ENCODE measurements at regions not wholly inside any gene's neighbourhood (a gene's known extent, or its start where the extent isn't known, plus 50 kb on each side); places are given as distances from the start of the nearest gene placed in this dataset.

GRCh38 chr6:167559675-167560479 is 235.0 kb downstream of the TTLL2 start (continued):
- TF ChIP-seq ZBTB20 (CRISPR knock-in tag; IDR thresholded peaks at IDR 0.05; ENCODE audit: borderline replicate concordance, low read depth) (no peak; the same call in 1 of the 2 replicates), ZNF709 (CRISPR knock-in tag; IDR thresholded peaks at IDR 0.05) (no peak), MEIS2 (CRISPR knock-in tag; IDR thresholded peaks at IDR 0.05) (0 out of 2 replicates have a peak, but pooled peaks have one; percentile 19), ZNF296 (CRISPR knock-in tag; conservative IDR thresholded peaks at IDR 0.05) (no peak), ZSCAN21 (CRISPR knock-in tag; IDR thresholded peaks at IDR 0.05; ENCODE audit: borderline replicate concordance) (no peak), ZFP37 (CRISPR knock-in tag; IDR thresholded peaks at IDR 0.05; ENCODE audit: borderline replicate concordance) (no peak), NR0B2 (CRISPR knock-in tag; IDR thresholded peaks at IDR 0.05) (0 out of 2 replicates have a peak, but pooled peaks have one; percentile 38), ZNF343 (CRISPR knock-in tag; IDR thresholded peaks at IDR 0.05) (peak; percentile 63; the same call in 1 of the 2 replicates), ZNF430 (CRISPR knock-in tag; IDR thresholded peaks at IDR 0.05) (0 out of 2 replicates have a peak, but pooled peaks have one; percentile 41), ZNF737 (CRISPR knock-in tag; IDR thresholded peaks at IDR 0.05; ENCODE audit: borderline replicate concordance) (no peak), ZNF557 (CRISPR knock-in tag; IDR thresholded peaks at IDR 0.05) (no peak), TFDP1 (CRISPR knock-in tag; IDR thresholded peaks at IDR 0.05; ENCODE audit: borderline replicate concordance) (0 out of 2 replicates have a peak, but pooled peaks have one; percentile 59), ZNF232 (CRISPR knock-in tag; IDR thresholded peaks at IDR 0.05; ENCODE audit: borderline replicate concordance) (no peak), NFIC (IDR thresholded peaks at IDR 0.05; ENCODE audit: low read length) (peak; percentile 57), ZNF644 (CRISPR knock-in tag; IDR thresholded peaks at IDR 0.05; ENCODE audit: low read depth) (peak; percentile 79; the same call in 1 of the 2 replicates), ZNF850 (CRISPR knock-in tag; conservative IDR thresholded peaks at IDR 0.05) (no peak), SRF (IDR thresholded peaks at IDR 0.05; ENCODE audit: low read depth, low read length) (no peak), ZBTB1 (CRISPR knock-in tag; IDR thresholded peaks at IDR 0.05; ENCODE audit: borderline replicate concordance) (0 out of 2 replicates have a peak, but pooled peaks have one; percentile 70), ZNF432 (CRISPR knock-in tag; IDR thresholded peaks at IDR 0.05; ENCODE audit: borderline replicate concordance) (no peak), SIN3A (IDR thresholded peaks at IDR 0.05; ENCODE audit: borderline replicate concordance, low read depth, low read length) (no peak; the same call in 1 of the 2 replicates), MIXL1 (CRISPR knock-in tag; IDR thresholded peaks at IDR 0.05) (peak; percentile 78)
- TF ChIP-seq, protein P1, sequence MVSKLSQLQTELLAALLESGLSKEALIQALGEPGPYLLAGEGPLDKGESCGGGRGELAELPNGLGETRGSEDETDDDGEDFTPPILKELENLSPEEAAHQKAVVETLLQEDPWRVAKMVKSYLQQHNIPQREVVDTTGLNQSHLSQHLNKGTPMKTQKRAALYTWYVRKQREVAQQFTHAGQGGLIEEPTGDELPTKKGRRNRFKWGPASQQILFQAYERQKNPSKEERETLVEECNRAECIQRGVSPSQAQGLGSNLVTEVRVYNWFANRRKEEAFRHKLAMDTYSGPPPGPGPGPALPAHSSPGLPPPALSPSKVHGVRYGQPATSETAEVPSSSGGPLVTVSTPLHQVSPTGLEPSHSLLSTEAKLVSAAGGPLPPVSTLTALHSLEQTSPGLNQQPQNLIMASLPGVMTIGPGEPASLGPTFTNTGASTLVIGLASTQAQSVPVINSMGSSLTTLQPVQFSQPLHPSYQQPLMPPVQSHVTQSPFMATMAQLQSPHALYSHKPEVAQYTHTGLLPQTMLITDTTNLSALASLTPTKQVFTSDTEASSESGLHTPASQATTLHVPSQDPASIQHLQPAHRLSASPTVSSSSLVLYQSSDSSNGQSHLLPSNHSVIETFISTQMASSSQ (IDR thresholded peaks at IDR 0.05; ENCODE audit: low read depth): 0 out of 2 replicates have a peak, but pooled peaks have one; percentile 57
- TF ChIP-seq, protein P1 (CRISPR knock-in tag; IDR thresholded peaks at IDR 0.05; ENCODE audit: borderline replicate concordance): peak; percentile 60; the same call in 1 of the 2 replicates
